ENCODE measurements at regions not wholly inside any gene's neighbourhood (a gene's known extent, or its start where the extent isn't known, plus 50 kb on each side); places are given as distances from the start of the nearest gene placed in this dataset.

- Mint-ChIP-seq H3K36me3 (ENCODE audit: insufficient read depth, unreplicated experiment) (no peaks in the 10 kb centered on the region), H3K9me3 (ENCODE audit: low read depth, unreplicated experiment) (no peaks in the 10 kb centered on the region), H3K4me1 (ENCODE audit: low read depth, unreplicated experiment) (no peaks in the 10 kb centered on the region), H3K27me3 (ENCODE audit: unreplicated experiment) (peaks cover 8% of the 10 kb centered on the region), H3K27ac (ENCODE audit: unreplicated experiment) (no peak overlapping the region), H3K4me3 (ENCODE audit: low read depth, unreplicated experiment) (no peak overlapping the region)
- intact Hi-C loops (cut with micrococcal nuclease; ENCODE audit: unreplicated experiment), result loop anchor here (5.0 kb wide), 1 partner anchor 1331 kb away; no protein-coding TSS in a partner anchor
- CTCF ChIA-PET, result interaction anchor here (1.3 to 1.7 kb wide), 2 partner anchors 40 to 43 kb away, joined by 3 to 13 read pairs; no protein-coding TSS in a partner anchor
- no peak for TF ChIP-seq CTCF (IDR thresholded peaks at IDR 0.05; ENCODE audit: unreplicated experiment)
- no TSS peak for BruUV-seq (replicated peaks)
- DNase-seq, result no peak
Observed at GRCh38 chr9:105841562-105841961, 147.2 kb downstream of the TMEM38B start.

GRCh38 chr9:105842023-105842644 lies 147.8 kb downstream of the TMEM38B start:
- Mint-ChIP-seq H3K9me3 (ENCODE audit: low read depth, unreplicated experiment) (no peaks in the 10 kb centered on the region), H3K27ac (ENCODE audit: unreplicated experiment) (no peak overlapping the region), H3K27me3 (ENCODE audit: unreplicated experiment) (peaks cover 8% of the 10 kb centered on the region), H3K36me3 (ENCODE audit: insufficient read depth, unreplicated experiment) (no peaks in the 10 kb centered on the region), H3K4me3 (ENCODE audit: low read depth, unreplicated experiment) (no peak overlapping the region), H3K4me1 (ENCODE audit: low read depth, unreplicated experiment) (no peaks in the 10 kb centered on the region)
- DNase-seq, result peak; percentile 43
- CTCF ChIA-PET, result interaction anchor here (1.3 to 1.7 kb wide), 2 partner anchors 39 to 42 kb away, joined by 3 to 13 read pairs; no protein-coding TSS in a partner anchor
- TF ChIP-seq CTCF (IDR thresholded peaks at IDR 0.05; ENCODE audit: unreplicated experiment), result peak; percentile 52
- no TSS peak for BruUV-seq (replicated peaks)
- intact Hi-C loops (cut with micrococcal nuclease; ENCODE audit: unreplicated experiment), result loop anchor here (1.0 to 5.0 kb wide), 2 partner anchors 39 to 1330 kb away; no protein-coding TSS in a partner anchor

- no TSS peak for BruUV-seq (replicated peaks)
- H3K4me1 Mint-ChIP-seq (ENCODE audit: low read depth, unreplicated experiment), result no peaks in the 10 kb centered on the region
- no peak overlapping the region for H3K27ac Mint-ChIP-seq (ENCODE audit: unreplicated experiment)
- no peaks in the 10 kb centered on the region for H3K36me3 Mint-ChIP-seq (ENCODE audit: insufficient read depth, unreplicated experiment)
- TF ChIP-seq CTCF (IDR thresholded peaks at IDR 0.05; ENCODE audit: unreplicated experiment), result no peak
- intact Hi-C loops (cut with micrococcal nuclease; ENCODE audit: unreplicated experiment), result no loop called here
- no peaks in the 10 kb centered on the region for H3K9me3 Mint-ChIP-seq (ENCODE audit: low read depth, unreplicated experiment)
- CTCF ChIA-PET, result no interaction called here
- no peak overlapping the region for H3K4me3 Mint-ChIP-seq (ENCODE audit: low read depth, unreplicated experiment)
- H3K27me3 Mint-ChIP-seq (ENCODE audit: unreplicated experiment), result no peaks in the 10 kb centered on the region
- DNase-seq, result no peak
Observed at GRCh38 chr9:105846825-105847224, 152.5 kb downstream of the TMEM38B start.

GRCh38 chr9:105850852-105851500 lies 156.6 kb downstream of the TMEM38B start:
- no peak for TF ChIP-seq CTCF (IDR thresholded peaks at IDR 0.05; ENCODE audit: unreplicated experiment)
- H3K4me3 Mint-ChIP-seq (ENCODE audit: low read depth, unreplicated experiment), result no peak overlapping the region
- H3K4me1 Mint-ChIP-seq (ENCODE audit: low read depth, unreplicated experiment), result no peaks in the 10 kb centered on the region
- DNase-seq, result no peak
- CTCF ChIA-PET, result no interaction called here
- H3K9me3 Mint-ChIP-seq (ENCODE audit: low read depth, unreplicated experiment), result no peaks in the 10 kb centered on the region
- H3K27me3 Mint-ChIP-seq (ENCODE audit: unreplicated experiment), result no peaks in the 10 kb centered on the region
- H3K36me3 Mint-ChIP-seq (ENCODE audit: insufficient read depth, unreplicated experiment), result no peaks in the 10 kb centered on the region
- intact Hi-C loops (cut with micrococcal nuclease; ENCODE audit: unreplicated experiment), result no loop called here
- no TSS peak for BruUV-seq (replicated peaks)
- H3K27ac Mint-ChIP-seq (ENCODE audit: unreplicated experiment), result no peak overlapping the region
